HepG2 (cell line): ENCODE measurements at regions not wholly inside any gene's neighbourhood (a gene's known extent, or its start where the extent isn't known, plus 50 kb on each side); places are given as distances from the start of the nearest gene placed in this dataset.
A peak's percentile ranks its signal among the peaks of the same experiment; 100 is the strongest.

ENCODE experiments used
- ATAC-seq: fragments of 200-7000 bp; cut with Tn5 transposase; 3 replicates; pipeline ENCODE4 v1.9.1; 2020; ENCODE audit warnings: mild to moderate bottlenecking, moderate library complexity
- BruUV-seq: library from RNA; stranded (reverse); fragments of 400-500 nt; replicated peaks from 2 replicates; lab custom pipeline; 2021; lab: Mats Ljungman, UMichigan
- CTCF ChIA-PET: fragments of 300-600 bp; formaldehyde crosslinking; extraction: SDS; loops from one replicate; lab custom pipeline; 2021; ENCODE audit warnings: low total read pairs, inconsistent platforms, low intra/inter-chr PET ratio; lab: Yijun Ruan, JAX
- POLR2A ChIA-PET: fragments of 350-600 bp; sonication (Branson Sonifier 250); formaldehyde crosslinking; loops from one replicate; lab custom pipeline; 2020; ENCODE audit warnings: antibody characterized with exemption, inconsistent platforms; lab: Yijun Ruan, JAX
- DNase-seq: peaks from one replicate; pipeline ENCODE4 v3.0.0-alpha.2; 2015; ENCODE audit warnings: low spot score
- FAIRE-seq: peaks from 3 replicates; lab custom pipeline; 2011; peaks lifted over from hg19 to GRCh38; lab: Jason Lieb, UNC
- H2AFZ ChIP-seq: one replicate; pipeline ENCODE4 v1.6.1; 2011; ENCODE audit warnings: low read length, inconsistent platforms
- H3K27ac ChIP-seq: fragments of 300-600 bp; 3 replicates; pipeline ENCODE4 v1.8.0; 2011; ENCODE audit warnings: mixed run types, mild to moderate bottlenecking, mixed read lengths, low read length, inconsistent platforms; ENCODE audit not compliant: insufficient read depth; ENCODE audit errors: extremely low read length
- H3K27me3 ChIP-seq, 2 experiments: fragments of 200-600 bp in 1 of 2; 2 replicates in 1 of 2; 3 replicates in 1 of 2; pipeline versions ENCODE4 v1.6.0 to v1.8.0; 2011; ENCODE audit warnings: low read length in 2 of 2, mild to moderate bottlenecking in 2 of 2, moderate library complexity in 2 of 2, inconsistent platforms in 1 of 2; ENCODE audit not compliant: insufficient read depth in 2 of 2, control insufficient read depth in 1 of 2
- H3K36me3 ChIP-seq, 2 experiments: fragments of 200-600 bp in 1 of 2; replicated peaks in 1 of 2; 2 replicates in 1 of 2; 3 replicates in 1 of 2; pipeline versions ENCODE4 v1.5.1 to v1.8.0; 2011; ENCODE audit warnings: low read length in 2 of 2, inconsistent platforms in 1 of 2; ENCODE audit not compliant: insufficient read depth in 2 of 2, control insufficient read depth in 1 of 2
- H3K4me1 ChIP-seq: 2 replicates; pipeline ENCODE4 v1.5.1; 2012; ENCODE audit warnings: low read length, inconsistent platforms; ENCODE audit not compliant: insufficient read depth
- H3K4me2 ChIP-seq: 2 replicates; pipeline ENCODE4 v1.6.0; 2011; ENCODE audit warnings: low read depth, low read length, inconsistent platforms
- H3K4me3 ChIP-seq, 3 experiments: fragments of 200-600 bp in 1 of 3; sonication (generic), shearing (Covaris generic) in 1 of 3; replicated peaks in 1 of 3; 2 replicates each; pipeline ENCODE4 v1.5.1; 2011 to 2016; ENCODE audit warnings: low read length in 3 of 3, inconsistent platforms in 2 of 3, low read depth in 2 of 3, mild to moderate bottlenecking in 2 of 3, control low read depth in 1 of 3, mixed read lengths in 1 of 3; ENCODE audit not compliant: insufficient read depth in 1 of 3
- H3K79me2 ChIP-seq: one replicate; pipeline ENCODE4 v1.6.1; 2011; ENCODE audit warnings: low read length, inconsistent platforms; ENCODE audit not compliant: insufficient read depth
- H3K9ac ChIP-seq: 2 replicates; pipeline ENCODE4 v1.6.0; 2011; ENCODE audit warnings: mild to moderate bottlenecking, low read depth, low read length, inconsistent platforms; ENCODE audit not compliant: insufficient read depth
- H3K9me3 ChIP-seq: 2 replicates; pipeline ENCODE4 v1.5.1; 2012; ENCODE audit warnings: mild to moderate bottlenecking, low read length
- H4K20me1 ChIP-seq: 2 replicates; pipeline ENCODE4 v1.6.0; 2011; ENCODE audit warnings: inconsistent platforms, mild to moderate bottlenecking, low read length, moderate library complexity; ENCODE audit not compliant: insufficient read depth
- MEIS1 ChIP-seq: sonication (generic); formaldehyde crosslinking; IDR thresholded peaks from 2 replicates; pipeline ENCODE4 v1.9.0; 2021; ENCODE audit warnings: mild to moderate bottlenecking, missing genetic modification reagents, moderate library complexity, borderline replicate concordance
- TBL1XR1 ChIP-seq: fragments of 150-350 bp; IDR thresholded peaks from 2 replicates; pipeline ENCODE4 v1.6.1; 2014; ENCODE audit warnings: borderline replicate concordance, low read length; ENCODE audit not compliant: partially characterized antibody
- ZBTB25 ChIP-seq: IDR thresholded peaks from 2 replicates; pipeline ENCODE4 v1.6.1; 2018; ENCODE audit warnings: missing genetic modification reagents
- ZFP82 ChIP-seq: sonication (generic); formaldehyde crosslinking; IDR thresholded peaks from 2 replicates; pipeline ENCODE4 v1.5.1; 2020; ENCODE audit warnings: mild to moderate bottlenecking, missing genetic modification reagents, borderline replicate concordance
- ZNF383 ChIP-seq: sonication (generic); formaldehyde crosslinking; IDR thresholded peaks from 2 replicates; pipeline ENCODE4 v1.4.0; 2020; ENCODE audit warnings: missing genetic modification reagents, mild to moderate bottlenecking, borderline replicate concordance
- ZNF629 ChIP-seq: sonication (generic); formaldehyde crosslinking; conservative IDR thresholded peaks from 2 replicates; pipeline ENCODE4 v1.5.0; 2020; ENCODE audit warnings: missing genetic modification reagents
- ZNF879 ChIP-seq: sonication (generic); formaldehyde crosslinking; IDR thresholded peaks from 2 replicates; pipeline ENCODE4 v1.8.1; 2023; ENCODE audit warnings: missing genetic modification reagents
- WGBS: methylation state at CpG from one replicate; pipeline ENCODE4 v1.1.6; 2017; ENCODE audit warnings: low lambda C conversion rate; 5-methylcytosine and 5-hydroxymethylcytosine counted together
- in situ Hi-C: cut with HindIII; loops from 2 replicates; pipeline ENCODE4 v1.10.0; 2017; ENCODE audit warnings: low pct_unique_long_range_greater_than_20kb; ENCODE audit not compliant: extremely low pct_ligation_motif_present
- intact Hi-C: fragments of 100-400 bp; cut with micrococcal nuclease; formaldehyde crosslinking; loops from one replicate; pipeline ENCODE4 v1.10.0; 2022; ENCODE audit not compliant: unreplicated experiment

GRCh38 chr11:31986201-31986889 is 104.5 kb upstream of the RCN1 start (continued):
- TF ChIP-seq ZNF383 (CRISPR knock-in tag) = no peak
- TF ChIP-seq MEIS1 (CRISPR knock-in tag) = no peak
- no peak for TF ChIP-seq TBL1XR1
- no peak for TF ChIP-seq ZNF879 (CRISPR knock-in tag)
- no peak for TF ChIP-seq ZBTB25 (CRISPR knock-in tag)

GRCh38 chr11:31981457-31981856 is 109.4 kb upstream of the RCN1 start:
- no peak overlapping the region for H3K9ac ChIP-seq
- BruUV-seq = no TSS peak
- no peaks in the 10 kb centered on the region for H3K36me3 ChIP-seq
- H3K4me3 ChIP-seq = no peak overlapping the region
- CTCF ChIA-PET = no interaction called here
- H3K4me1 ChIP-seq = no peaks in the 10 kb centered on the region
- no peak for ATAC-seq
- peaks cover 0 to 14% of the 10 kb centered on the region in 2 experiments; a peak in 1 of 5 replicates for H3K27me3 ChIP-seq
- peak; percentile 58; the same call in 1 of the 2 replicates for TF ChIP-seq ZNF629 (CRISPR knock-in tag)
- no peak for TF ChIP-seq ZFP82 (CRISPR knock-in tag)
- TF ChIP-seq, all 625 proteins: peak for 1
- no peak for FAIRE-seq
- no peak overlapping the region for H3K4me2 ChIP-seq
- POLR2A ChIA-PET = no interaction called here
- H3K79me2 ChIP-seq = no peaks in the 10 kb centered on the region
- H4K20me1 ChIP-seq = no peaks in the 10 kb centered on the region
- in situ Hi-C loops = no loop called here
- no peak overlapping the region for H3K27ac ChIP-seq
- H2AFZ ChIP-seq = no peak overlapping the region
- H3K9me3 ChIP-seq = no peaks in the 10 kb centered on the region
- intact Hi-C loops = no loop called here
- DNase-seq = no peak
- 0% methylated on average over 1 of the region's 1 CpG for WGBS
